HEK293 (cell line): ENCODE measurements at regions not wholly inside any gene's neighbourhood (a gene's known extent, or its start where the extent isn't known, plus 50 kb on each side); places are given as distances from the start of the nearest gene placed in this dataset.

Source experiments
- CTCF ChIA-PET: fragments of 350-600 bp; formaldehyde crosslinking; extraction: SDS; loops from one replicate; lab custom pipeline; 2021; ENCODE audit warnings: antibody characterized with exemption; lab: Yijun Ruan, JAX
- POLR2A ChIA-PET: fragments of 300-600 bp; formaldehyde crosslinking; extraction: SDS; loops from one replicate; lab custom pipeline; 2020; ENCODE audit warnings: antibody characterized with exemption, inconsistent platforms; lab: Yijun Ruan, JAX
- H3K27ac ChIP-seq: fragments of 200-500 bp; sonication (Bioruptor generic); 2 replicates; pipeline ENCODE4 v1.5.1; 2014; ENCODE audit warnings: low read depth, low read length, control low read depth, inconsistent platforms; ENCODE audit errors: extremely low read depth
- H3K36me3 ChIP-seq, 2 experiments: fragments of 200-500 bp in 1 of 2; sonication (Bioruptor generic) in 1 of 2; 1 replicate in 1 of 2; 2 replicates in 1 of 2; pipeline ENCODE4 v1.5.1; 2014 to 2017; ENCODE audit warnings: inconsistent platforms in 2 of 2, low read length in 2 of 2; ENCODE audit not compliant: control insufficient read depth in 2 of 2, insufficient read depth in 1 of 2
- H3K4me1 ChIP-seq: fragments of 200-500 bp; sonication (Bioruptor generic); 2 replicates; pipeline ENCODE4 v1.5.1; 2014; ENCODE audit warnings: mild to moderate bottlenecking, low read length, inconsistent platforms; ENCODE audit not compliant: control insufficient read depth, insufficient read depth
- H3K4me3 ChIP-seq: 2 replicates; pipeline ENCODE4 v1.5.1; 2011; ENCODE audit warnings: low read depth, mild to moderate bottlenecking, control low read depth, low read length, moderate library complexity
- H3K9me3 ChIP-seq: fragments of 200-500 bp; sonication (Bioruptor generic); 2 replicates; pipeline ENCODE4 v1.5.1; 2014; ENCODE audit warnings: low read depth, low read length, inconsistent platforms; ENCODE audit not compliant: control insufficient read depth, insufficient read depth
- GLI4 ChIP-seq: fragments of 450-650 bp; formaldehyde crosslinking; IDR thresholded peaks from 2 replicates; pipeline ENCODE4 v1.5.1; 2016; ENCODE audit warnings: missing biosample characterization, missing genetic modification characterization
- KLF8 ChIP-seq: fragments of 450-650 bp; formaldehyde crosslinking; IDR thresholded peaks from 2 replicates; pipeline ENCODE4 v1.5.1; 2016; ENCODE audit warnings: missing biosample characterization, missing genetic modification characterization
- MEIS1 ChIP-seq: sonication (generic); formaldehyde crosslinking; IDR thresholded peaks from 2 replicates; pipeline ENCODE4 v1.8.1; 2022; ENCODE audit warnings: missing genetic modification reagents, mild to moderate bottlenecking, borderline replicate concordance
- SCRT1 ChIP-seq: fragments of 450-650 bp; formaldehyde crosslinking; IDR thresholded peaks from 2 replicates; pipeline ENCODE4 v1.5.1; 2016; ENCODE audit warnings: missing biosample characterization, missing genetic modification characterization, borderline replicate concordance
- ZNF302 ChIP-seq: fragments of 450-650 bp; formaldehyde crosslinking; IDR thresholded peaks from 2 replicates; pipeline ENCODE4 v1.5.1; 2016; ENCODE audit warnings: missing biosample characterization, missing genetic modification characterization, low read depth
- ZNF335 ChIP-seq: fragments of 450-650 bp; formaldehyde crosslinking; conservative IDR thresholded peaks from 2 replicates; pipeline ENCODE4 v1.5.1; 2016; ENCODE audit warnings: missing biosample characterization, missing genetic modification characterization
- ZNF394 ChIP-seq: fragments of 450-650 bp; formaldehyde crosslinking; IDR thresholded peaks from 2 replicates; pipeline ENCODE4 v1.5.1; 2016; ENCODE audit warnings: missing biosample characterization, missing genetic modification characterization, mild to moderate bottlenecking, moderate library complexity, borderline replicate concordance
- ZNF544 ChIP-seq: fragments of 450-650 bp; formaldehyde crosslinking; IDR thresholded peaks from 2 replicates; pipeline ENCODE4 v1.5.0; 2017; ENCODE audit warnings: missing biosample characterization, missing genetic modification characterization
- ZNF629 ChIP-seq: fragments of 450-650 bp; formaldehyde crosslinking; IDR thresholded peaks from 2 replicates; pipeline ENCODE4 v1.5.1; 2017; ENCODE audit warnings: missing biosample characterization, missing genetic modification characterization
- ZNF701 ChIP-seq: fragments of 450-650 bp; formaldehyde crosslinking; IDR thresholded peaks from 2 replicates; pipeline ENCODE4 v1.5.1; 2016; ENCODE audit warnings: missing biosample characterization, missing genetic modification characterization
- ZNF792 ChIP-seq: fragments of 450-650 bp; formaldehyde crosslinking; IDR thresholded peaks from 2 replicates; pipeline ENCODE4 v1.5.1; 2016; ENCODE audit warnings: missing biosample characterization, missing genetic modification characterization
- TF ChIP-seq, protein P1 (sequence below): fragments of 450-650 bp; formaldehyde crosslinking; conservative IDR thresholded peaks from 2 replicates; pipeline ENCODE4 v1.5.1; 2016; ENCODE audit warnings: low read depth, missing biosample characterization, missing genetic modification characterization
- TF ChIP-seq, protein P2 (sequence below): fragments of 450-650 bp; formaldehyde crosslinking; IDR thresholded peaks from 2 replicates; pipeline ENCODE4 v1.5.1; 2016; ENCODE audit warnings: missing biosample characterization, missing genetic modification characterization
- TF ChIP-seq, protein P3 (sequence below): fragments of 450-650 bp; formaldehyde crosslinking; IDR thresholded peaks from 2 replicates; pipeline ENCODE4 v1.5.1; 2017; ENCODE audit warnings: missing biosample characterization, missing genetic modification characterization
- TF ChIP-seq, protein P4 (sequence below): fragments of 450-650 bp; formaldehyde crosslinking; IDR thresholded peaks from 2 replicates; pipeline ENCODE4 v1.5.1; 2016; ENCODE audit warnings: missing biosample characterization, missing genetic modification characterization
- TF ChIP-seq, protein P5 (sequence below): fragments of 450-650 bp; formaldehyde crosslinking; IDR thresholded peaks from 2 replicates; pipeline ENCODE4 v1.5.1; 2016; ENCODE audit warnings: missing biosample characterization, missing genetic modification characterization
- TF ChIP-seq, protein P6 (sequence below): fragments of 450-650 bp; formaldehyde crosslinking; IDR thresholded peaks from 2 replicates; pipeline ENCODE4 v1.5.1; 2016; ENCODE audit warnings: missing biosample characterization, missing genetic modification characterization
- TF ChIP-seq, protein P7 (sequence below): fragments of 450-650 bp; formaldehyde crosslinking; IDR thresholded peaks from 2 replicates; pipeline ENCODE4 v1.5.1; 2016; ENCODE audit warnings: missing biosample characterization, missing genetic modification characterization
- TF ChIP-seq, protein P8 (sequence below): sonication (generic); formaldehyde crosslinking; IDR thresholded peaks from 2 replicates; pipeline ENCODE4 v1.8.1; 2022; ENCODE audit warnings: mild to moderate bottlenecking, moderate library complexity, missing genetic modification reagents

DNA sequence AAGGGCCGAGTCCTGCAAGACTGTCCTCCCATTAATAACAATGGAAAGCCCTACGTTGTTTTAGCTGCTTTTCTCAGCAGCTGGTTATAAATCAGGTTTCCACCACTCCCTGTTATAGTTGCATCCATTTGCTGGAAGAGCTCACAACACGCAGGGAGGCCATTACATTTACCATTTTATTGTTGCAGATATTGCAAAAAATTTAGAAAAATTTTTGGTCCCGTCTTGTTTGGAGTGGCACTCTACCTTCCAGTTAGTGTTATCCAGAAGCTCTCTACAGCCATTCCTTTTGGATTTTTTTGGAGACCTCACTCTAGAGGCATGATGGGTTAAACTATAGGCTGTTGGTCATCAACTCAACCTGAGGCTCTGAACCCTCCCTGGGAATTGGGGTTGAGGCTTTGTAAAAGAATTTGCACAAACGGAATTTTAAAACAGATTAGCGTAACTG is 1532.1 kb upstream of the TPTE start (continued):
- TF ChIP-seq, protein P1, sequence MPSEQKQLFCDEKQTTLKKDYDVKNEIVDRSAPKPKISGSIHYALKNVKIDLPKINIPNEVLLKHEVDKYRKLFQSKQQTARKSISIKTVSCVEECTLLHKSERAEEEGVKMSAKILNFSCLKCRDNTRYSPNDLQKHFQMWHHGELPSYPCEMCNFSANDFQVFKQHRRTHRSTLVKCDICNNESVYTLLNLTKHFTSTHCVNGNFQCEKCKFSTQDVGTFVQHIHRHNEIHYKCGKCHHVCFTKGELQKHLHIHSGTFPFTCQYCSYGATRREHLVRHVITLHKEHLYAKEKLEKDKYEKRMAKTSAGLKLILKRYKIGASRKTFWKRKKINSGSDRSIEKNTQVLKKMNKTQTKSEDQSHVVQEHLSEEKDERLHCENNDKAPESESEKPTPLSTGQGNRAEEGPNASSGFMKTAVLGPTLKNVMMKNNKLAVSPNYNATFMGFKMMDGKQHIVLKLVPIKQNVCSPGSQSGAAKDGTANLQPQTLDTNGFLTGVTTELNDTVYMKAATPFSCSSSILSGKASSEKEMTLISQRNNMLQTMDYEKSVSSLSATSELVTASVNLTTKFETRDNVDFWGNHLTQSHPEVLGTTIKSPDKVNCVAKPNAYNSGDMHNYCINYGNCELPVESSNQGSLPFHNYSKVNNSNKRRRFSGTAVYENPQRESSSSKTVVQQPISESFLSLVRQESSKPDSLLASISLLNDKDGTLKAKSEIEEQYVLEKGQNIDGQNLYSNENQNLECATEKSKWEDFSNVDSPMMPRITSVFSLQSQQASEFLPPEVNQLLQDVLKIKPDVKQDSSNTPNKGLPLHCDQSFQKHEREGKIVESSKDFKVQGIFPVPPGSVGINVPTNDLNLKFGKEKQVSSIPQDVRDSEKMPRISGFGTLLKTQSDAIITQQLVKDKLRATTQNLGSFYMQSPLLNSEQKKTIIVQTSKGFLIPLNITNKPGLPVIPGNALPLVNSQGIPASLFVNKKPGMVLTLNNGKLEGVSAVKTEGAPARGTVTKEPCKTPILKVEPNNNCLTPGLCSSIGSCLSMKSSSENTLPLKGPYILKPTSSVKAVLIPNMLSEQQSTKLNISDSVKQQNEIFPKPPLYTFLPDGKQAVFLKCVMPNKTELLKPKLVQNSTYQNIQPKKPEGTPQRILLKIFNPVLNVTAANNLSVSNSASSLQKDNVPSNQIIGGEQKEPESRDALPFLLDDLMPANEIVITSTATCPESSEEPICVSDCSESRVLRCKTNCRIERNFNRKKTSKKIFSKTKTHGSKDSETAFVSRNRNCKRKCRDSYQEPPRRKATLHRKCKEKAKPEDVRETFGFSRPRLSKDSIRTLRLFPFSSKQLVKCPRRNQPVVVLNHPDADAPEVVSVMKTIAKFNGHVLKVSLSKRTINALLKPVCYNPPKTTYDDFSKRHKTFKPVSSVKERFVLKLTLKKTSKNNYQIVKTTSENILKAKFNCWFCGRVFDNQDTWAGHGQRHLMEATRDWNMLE (tag by site-specific recombination): no peak
- TF ChIP-seq ZNF335 (tag by site-specific recombination) (no peak), ZNF701 (tag by site-specific recombination) (no peak)

DNA sequence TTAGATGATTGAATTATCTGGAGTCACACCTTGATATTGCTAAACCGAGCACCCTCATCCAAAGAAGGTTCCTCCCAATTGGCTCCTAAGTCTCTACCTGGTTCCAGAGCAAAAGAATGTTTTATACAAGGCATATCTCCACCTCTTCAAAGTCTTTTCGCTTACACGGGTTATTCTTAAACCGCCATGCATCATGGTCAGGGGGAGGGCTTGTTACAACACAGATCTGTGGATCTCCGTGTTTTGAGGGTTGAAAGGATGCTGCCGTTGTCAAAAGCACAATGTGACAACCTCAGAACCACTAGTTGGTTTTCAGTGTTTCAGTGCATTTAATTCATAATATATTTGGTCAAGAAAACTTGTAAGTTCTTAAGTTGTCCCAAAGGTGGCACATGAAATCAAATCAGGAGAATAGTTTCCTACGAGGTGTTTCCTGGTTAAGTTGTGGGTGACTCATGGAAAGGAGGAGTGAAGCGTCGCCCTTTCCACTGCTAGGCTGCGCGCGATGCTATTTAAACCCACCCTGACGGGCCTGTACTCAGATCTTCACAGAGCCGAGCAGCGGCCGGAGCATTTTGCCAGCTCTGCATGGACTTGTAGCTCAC is 1531.6 kb upstream of the TPTE start:
- H3K9me3 ChIP-seq: no peaks in the 10 kb centered on the region
- H3K27ac ChIP-seq: no peak overlapping the region
- H3K4me3 ChIP-seq: no peak overlapping the region
- no peaks in the 10 kb centered on the region for H3K4me1 ChIP-seq
- ChIA-PET POLR2A (no interaction called here), CTCF (interaction anchor here (0.6 kb wide), 1 partner anchor 14 kb away, joined by 3 read pairs; no protein-coding TSS in a partner anchor)
- H3K36me3 ChIP-seq: no peaks in the 10 kb centered on the region
- no peak for TF ChIP-seq GLI4 (tag by site-specific recombination)
- no peak for TF ChIP-seq KLF8 (tag by site-specific recombination)
- TF ChIP-seq, protein P2, sequence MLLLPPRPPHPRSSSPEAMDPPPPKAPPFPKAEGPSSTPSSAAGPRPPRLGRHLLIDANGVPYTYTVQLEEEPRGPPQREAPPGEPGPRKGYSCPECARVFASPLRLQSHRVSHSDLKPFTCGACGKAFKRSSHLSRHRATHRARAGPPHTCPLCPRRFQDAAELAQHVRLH (tag by site-specific recombination): no peak
- TF ChIP-seq, protein P3, sequence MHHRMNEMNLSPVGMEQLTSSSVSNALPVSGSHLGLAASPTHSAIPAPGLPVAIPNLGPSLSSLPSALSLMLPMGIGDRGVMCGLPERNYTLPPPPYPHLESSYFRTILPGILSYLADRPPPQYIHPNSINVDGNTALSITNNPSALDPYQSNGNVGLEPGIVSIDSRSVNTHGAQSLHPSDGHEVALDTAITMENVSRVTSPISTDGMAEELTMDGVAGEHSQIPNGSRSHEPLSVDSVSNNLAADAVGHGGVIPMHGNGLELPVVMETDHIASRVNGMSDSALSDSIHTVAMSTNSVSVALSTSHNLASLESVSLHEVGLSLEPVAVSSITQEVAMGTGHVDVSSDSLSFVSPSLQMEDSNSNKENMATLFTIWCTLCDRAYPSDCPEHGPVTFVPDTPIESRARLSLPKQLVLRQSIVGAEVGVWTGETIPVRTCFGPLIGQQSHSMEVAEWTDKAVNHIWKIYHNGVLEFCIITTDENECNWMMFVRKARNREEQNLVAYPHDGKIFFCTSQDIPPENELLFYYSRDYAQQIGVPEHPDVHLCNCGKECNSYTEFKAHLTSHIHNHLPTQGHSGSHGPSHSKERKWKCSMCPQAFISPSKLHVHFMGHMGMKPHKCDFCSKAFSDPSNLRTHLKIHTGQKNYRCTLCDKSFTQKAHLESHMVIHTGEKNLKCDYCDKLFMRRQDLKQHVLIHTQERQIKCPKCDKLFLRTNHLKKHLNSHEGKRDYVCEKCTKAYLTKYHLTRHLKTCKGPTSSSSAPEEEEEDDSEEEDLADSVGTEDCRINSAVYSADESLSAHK (tag by site-specific recombination): no peak
- TF ChIP-seq MEIS1: no peak
- no peak for TF ChIP-seq ZNF629 (tag by site-specific recombination)
- TF ChIP-seq ZNF792 (tag by site-specific recombination): no peak
- TF ChIP-seq, protein P4, sequence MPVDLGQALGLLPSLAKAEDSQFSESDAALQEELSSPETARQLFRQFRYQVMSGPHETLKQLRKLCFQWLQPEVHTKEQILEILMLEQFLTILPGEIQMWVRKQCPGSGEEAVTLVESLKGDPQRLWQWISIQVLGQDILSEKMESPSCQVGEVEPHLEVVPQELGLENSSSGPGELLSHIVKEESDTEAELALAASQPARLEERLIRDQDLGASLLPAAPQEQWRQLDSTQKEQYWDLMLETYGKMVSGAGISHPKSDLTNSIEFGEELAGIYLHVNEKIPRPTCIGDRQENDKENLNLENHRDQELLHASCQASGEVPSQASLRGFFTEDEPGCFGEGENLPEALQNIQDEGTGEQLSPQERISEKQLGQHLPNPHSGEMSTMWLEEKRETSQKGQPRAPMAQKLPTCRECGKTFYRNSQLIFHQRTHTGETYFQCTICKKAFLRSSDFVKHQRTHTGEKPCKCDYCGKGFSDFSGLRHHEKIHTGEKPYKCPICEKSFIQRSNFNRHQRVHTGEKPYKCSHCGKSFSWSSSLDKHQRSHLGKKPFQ (tag by site-specific recombination): no peak
- TF ChIP-seq, protein P5, sequence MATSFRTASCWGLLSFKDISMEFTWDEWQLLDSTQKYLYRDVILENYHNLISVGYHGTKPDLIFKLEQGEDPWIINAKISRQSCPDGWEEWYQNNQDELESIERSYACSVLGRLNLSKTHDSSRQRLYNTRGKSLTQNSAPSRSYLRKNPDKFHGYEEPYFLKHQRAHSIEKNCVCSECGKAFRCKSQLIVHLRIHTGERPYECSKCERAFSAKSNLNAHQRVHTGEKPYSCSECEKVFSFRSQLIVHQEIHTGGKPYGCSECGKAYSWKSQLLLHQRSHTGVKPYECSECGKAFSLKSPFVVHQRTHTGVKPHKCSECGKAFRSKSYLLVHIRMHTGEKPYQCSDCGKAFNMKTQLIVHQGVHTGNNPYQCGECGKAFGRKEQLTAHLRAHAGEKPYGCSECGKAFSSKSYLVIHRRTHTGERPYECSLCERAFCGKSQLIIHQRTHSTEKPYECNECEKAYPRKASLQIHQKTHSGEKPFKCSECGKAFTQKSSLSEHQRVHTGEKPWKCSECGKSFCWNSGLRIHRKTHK (tag by site-specific recombination): no peak
- TF ChIP-seq, protein P6, sequence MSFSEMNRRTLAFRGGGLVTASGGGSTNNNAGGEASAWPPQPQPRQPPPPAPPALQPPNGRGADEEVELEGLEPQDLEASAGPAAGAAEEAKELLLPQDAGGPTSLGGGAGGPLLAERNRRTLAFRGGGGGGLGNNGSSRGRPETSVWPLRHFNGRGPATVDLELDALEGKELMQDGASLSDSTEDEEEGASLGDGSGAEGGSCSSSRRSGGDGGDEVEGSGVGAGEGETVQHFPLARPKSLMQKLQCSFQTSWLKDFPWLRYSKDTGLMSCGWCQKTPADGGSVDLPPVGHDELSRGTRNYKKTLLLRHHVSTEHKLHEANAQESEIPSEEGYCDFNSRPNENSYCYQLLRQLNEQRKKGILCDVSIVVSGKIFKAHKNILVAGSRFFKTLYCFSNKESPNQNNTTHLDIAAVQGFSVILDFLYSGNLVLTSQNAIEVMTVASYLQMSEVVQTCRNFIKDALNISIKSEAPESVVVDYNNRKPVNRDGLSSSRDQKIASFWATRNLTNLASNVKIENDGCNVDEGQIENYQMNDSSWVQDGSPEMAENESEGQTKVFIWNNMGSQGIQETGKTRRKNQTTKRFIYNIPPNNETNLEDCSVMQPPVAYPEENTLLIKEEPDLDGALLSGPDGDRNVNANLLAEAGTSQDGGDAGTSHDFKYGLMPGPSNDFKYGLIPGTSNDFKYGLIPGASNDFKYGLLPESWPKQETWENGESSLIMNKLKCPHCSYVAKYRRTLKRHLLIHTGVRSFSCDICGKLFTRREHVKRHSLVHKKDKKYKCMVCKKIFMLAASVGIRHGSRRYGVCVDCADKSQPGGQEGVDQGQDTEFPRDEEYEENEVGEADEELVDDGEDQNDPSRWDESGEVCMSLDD: no peak
- no peak for TF ChIP-seq ZNF394 (tag by site-specific recombination)
- TF ChIP-seq SCRT1 (tag by site-specific recombination): no peak
- TF ChIP-seq, protein P7, sequence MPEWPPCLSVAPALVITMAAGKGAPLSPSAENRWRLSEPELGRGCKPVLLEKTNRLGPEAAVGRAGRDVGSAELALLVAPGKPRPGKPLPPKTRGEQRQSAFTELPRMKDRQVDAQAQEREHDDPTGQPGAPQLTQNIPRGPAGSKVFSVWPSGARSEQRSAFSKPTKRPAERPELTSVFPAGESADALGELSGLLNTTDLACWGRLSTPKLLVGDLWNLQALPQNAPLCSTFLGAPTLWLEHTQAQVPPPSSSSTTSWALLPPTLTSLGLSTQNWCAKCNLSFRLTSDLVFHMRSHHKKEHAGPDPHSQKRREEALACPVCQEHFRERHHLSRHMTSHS (tag by site-specific recombination): no peak
- TF ChIP-seq ZNF544 (tag by site-specific recombination): no peak
- TF ChIP-seq, protein P8, sequence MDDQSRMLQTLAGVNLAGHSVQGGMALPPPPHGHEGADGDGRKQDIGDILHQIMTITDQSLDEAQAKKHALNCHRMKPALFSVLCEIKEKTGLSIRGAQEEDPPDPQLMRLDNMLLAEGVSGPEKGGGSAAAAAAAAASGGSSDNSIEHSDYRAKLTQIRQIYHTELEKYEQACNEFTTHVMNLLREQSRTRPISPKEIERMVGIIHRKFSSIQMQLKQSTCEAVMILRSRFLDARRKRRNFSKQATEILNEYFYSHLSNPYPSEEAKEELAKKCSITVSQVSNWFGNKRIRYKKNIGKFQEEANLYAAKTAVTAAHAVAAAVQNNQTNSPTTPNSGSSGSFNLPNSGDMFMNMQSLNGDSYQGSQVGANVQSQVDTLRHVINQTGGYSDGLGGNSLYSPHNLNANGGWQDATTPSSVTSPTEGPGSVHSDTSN: no peak
- no peak for TF ChIP-seq ZNF302 (tag by site-specific recombination)
